ACC112 (cell line): ENCODE measurements at regions not wholly inside any gene's neighbourhood (a gene's known extent, or its start where the extent isn't known, plus 50 kb on each side); places are given as distances from the start of the nearest gene placed in this dataset.

Experiments
- H2AFZ ChIP-seq: fragments of 200-600 bp; sonication (generic); one replicate; pipeline ENCODE4 v1.6.0; 2017; ENCODE audit warnings: antibody characterized with exemption, low read length; ENCODE audit not compliant: unreplicated experiment
- H3K27ac ChIP-seq: fragments of 200-600 bp; sonication (generic); 2 replicates; pipeline ENCODE4 v1.5.1; 2014; ENCODE audit warnings: low read depth, mild to moderate bottlenecking, antibody characterized with exemption, low read length, moderate library complexity
- H3K27me3 ChIP-seq: fragments of 200-600 bp; sonication (generic); 2 replicates; pipeline ENCODE4 v1.6.1; 2014; ENCODE audit warnings: mild to moderate bottlenecking, antibody characterized with exemption, low read length, moderate library complexity, mixed read lengths; ENCODE audit not compliant: insufficient read depth
- H3K36me3 ChIP-seq: fragments of 200-600 bp; sonication (generic); 2 replicates; pipeline ENCODE4 v1.6.1; 2016; ENCODE audit warnings: mild to moderate bottlenecking, antibody characterized with exemption, low read length, moderate library complexity, mixed read lengths; ENCODE audit not compliant: insufficient read depth
- H3K4me1 ChIP-seq: fragments of 200-600 bp; sonication (generic); one replicate; pipeline ENCODE4 v1.6.1; 2016; ENCODE audit warnings: low read length, mixed read lengths; ENCODE audit not compliant: insufficient read depth, unreplicated experiment, control insufficient read depth
- H3K4me3 ChIP-seq: fragments of 200-600 bp; sonication (generic); 2 replicates; pipeline ENCODE4 v1.5.1; 2014; ENCODE audit warnings: mild to moderate bottlenecking, low read depth, low read length
- H3K79me2 ChIP-seq: fragments of 200-600 bp; sonication (generic); one replicate; pipeline ENCODE4 v1.6.0; 2016; ENCODE audit warnings: low read length; ENCODE audit not compliant: control insufficient read depth, unreplicated experiment, insufficient read depth

GRCh38 chr13:107358866-107359265 lies 790.9 kb upstream of the ARGLU1 start:
- H3K27me3 ChIP-seq: no peaks in the 10 kb centered on the region
- H3K79me2 ChIP-seq: no peaks in the 10 kb centered on the region
- H3K27ac ChIP-seq: no peak overlapping the region
- H3K36me3 ChIP-seq: no peaks in the 10 kb centered on the region
- H3K4me1 ChIP-seq: no peaks in the 10 kb centered on the region
- H3K4me3 ChIP-seq: no peak overlapping the region
- H2AFZ ChIP-seq: no peak overlapping the region

DNA sequence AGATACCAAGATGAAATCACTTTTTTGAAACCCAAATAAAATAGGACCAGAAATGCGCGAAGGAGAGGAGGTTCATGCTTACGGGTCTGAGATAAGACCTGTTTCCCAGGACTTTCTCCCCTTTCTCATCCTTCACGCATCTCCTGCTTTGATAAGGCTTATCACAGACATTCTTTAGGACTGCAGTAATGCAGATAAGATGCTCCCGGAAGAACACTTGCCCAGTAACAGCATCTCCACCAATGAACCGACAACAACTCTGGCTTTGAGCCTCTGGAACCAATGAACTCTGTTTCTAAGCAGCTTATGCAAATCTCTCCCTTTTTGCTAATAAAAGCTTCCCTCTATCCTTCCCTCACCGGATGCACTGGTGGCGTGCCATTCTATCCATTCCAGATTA lies 783.4 kb upstream of the ARGLU1 start:
- H3K79me2 ChIP-seq: no peaks in the 10 kb centered on the region
- peak overlapping the region; percentile 36 for H2AFZ ChIP-seq
- H3K4me3 ChIP-seq: no peak overlapping the region
- H3K36me3 ChIP-seq: no peaks in the 10 kb centered on the region
- no peak overlapping the region for H3K27ac ChIP-seq
- peaks cover 11% of the 10 kb centered on the region for H3K4me1 ChIP-seq
- no peaks in the 10 kb centered on the region for H3K27me3 ChIP-seq

DNA sequence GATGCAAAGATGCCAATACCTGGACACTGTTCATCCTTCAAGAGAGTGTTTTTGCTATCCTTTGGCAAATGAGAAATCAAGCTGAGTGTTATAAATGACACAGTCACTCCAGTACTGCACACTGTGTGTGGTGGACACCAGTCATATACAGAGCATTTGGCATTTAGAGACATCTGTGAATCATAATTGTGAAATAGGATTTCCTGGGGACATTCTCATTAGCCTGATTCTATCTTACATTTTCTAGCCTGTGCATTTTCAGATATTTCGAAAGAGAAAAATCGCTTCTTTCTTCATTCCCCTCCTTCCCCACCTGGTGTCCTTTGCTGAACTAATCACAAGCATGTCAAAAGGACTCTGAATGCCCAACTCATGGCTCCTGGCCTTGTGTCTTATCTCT lies 781.0 kb upstream of the ARGLU1 start:
- H3K36me3 ChIP-seq: no peaks in the 10 kb centered on the region
- H2AFZ ChIP-seq: no peak overlapping the region
- peak overlapping the region; percentile 67 for H3K27ac ChIP-seq
- H3K27me3 ChIP-seq: no peaks in the 10 kb centered on the region
- no peaks in the 10 kb centered on the region for H3K79me2 ChIP-seq
- H3K4me1 ChIP-seq: peaks cover 11% of the 10 kb centered on the region
- H3K4me3 ChIP-seq: no peak overlapping the region

DNA sequence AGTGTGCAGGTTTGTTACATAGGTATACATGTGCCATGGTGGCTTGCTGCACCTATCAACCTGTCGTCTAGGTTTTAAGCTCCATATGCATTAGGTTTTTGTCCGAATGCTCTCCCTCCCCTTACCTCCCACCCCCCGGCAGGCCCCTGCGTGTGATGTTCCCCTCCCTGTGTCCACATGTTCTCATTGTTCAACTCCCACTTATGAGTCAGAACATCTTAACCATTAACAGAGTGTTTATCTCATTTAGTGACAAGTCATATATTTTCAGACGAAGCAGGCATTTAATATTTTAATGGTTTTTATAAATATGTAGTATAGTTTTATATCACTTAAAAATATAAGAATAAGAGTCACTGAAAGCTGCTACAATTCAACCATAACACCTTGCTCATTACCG lies 780.5 kb upstream of the ARGLU1 start:
- Histone ChIP-seq H3K79me2 (no peaks in the 10 kb centered on the region), H3K4me3 (no peak overlapping the region), H3K27ac (peak overlapping the region; percentile 67), H3K4me1 (peaks cover 11% of the 10 kb centered on the region), H3K36me3 (no peaks in the 10 kb centered on the region), H2AFZ (no peak overlapping the region), H3K27me3 (no peaks in the 10 kb centered on the region)

GRCh38 chr13:107347641-107348369 lies 779.9 kb upstream of the ARGLU1 start:
- H2AFZ ChIP-seq: no peak overlapping the region

GRCh38 chr13:107342747-107343146 lies 774.8 kb upstream of the ARGLU1 start:
- no peak overlapping the region for H3K4me3 ChIP-seq
- H3K4me1 ChIP-seq: peaks cover 4% of the 10 kb centered on the region
- H2AFZ ChIP-seq: no peak overlapping the region
- no peaks in the 10 kb centered on the region for H3K36me3 ChIP-seq
- H3K27me3 ChIP-seq: no peaks in the 10 kb centered on the region
- H3K79me2 ChIP-seq: peaks cover 2% of the 10 kb centered on the region
- H3K27ac ChIP-seq: no peak overlapping the region

More at GRCh38 chr13:107347641-107348369, 779.9 kb upstream of the ARGLU1 start:
- Histone ChIP-seq H3K27ac (0 out of 2 replicates have a peak overlapping the region, but pooled peaks have one; percentile 4), H3K36me3 (no peaks in the 10 kb centered on the region), H3K27me3 (no peaks in the 10 kb centered on the region), H3K4me1 (peaks cover 11% of the 10 kb centered on the region), H3K79me2 (no peaks in the 10 kb centered on the region), H3K4me3 (no peak overlapping the region)

DNA sequence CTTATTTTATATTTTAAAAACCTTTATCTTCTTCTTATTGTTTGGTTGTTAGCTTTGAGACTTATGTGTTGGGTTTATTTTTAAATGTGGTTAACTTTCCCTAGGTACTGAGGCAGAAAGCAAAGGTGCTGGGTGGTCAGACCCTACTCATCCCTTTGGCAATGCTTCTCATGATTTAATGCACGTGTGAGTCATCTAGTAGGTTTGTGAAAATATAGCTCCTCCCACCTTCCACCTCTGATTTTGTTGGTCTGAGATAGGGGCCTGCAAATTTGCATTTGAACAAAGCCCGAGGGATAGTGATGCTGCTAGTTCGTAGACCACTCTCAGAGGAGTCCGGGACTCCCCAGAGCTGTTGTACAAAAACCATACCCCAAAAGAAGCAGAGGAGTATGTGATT lies 771.3 kb upstream of the ARGLU1 start:
- H3K79me2 ChIP-seq: peaks cover 2% of the 10 kb centered on the region
- no peak overlapping the region for H3K4me3 ChIP-seq
- H3K4me1 ChIP-seq: peaks cover 4% of the 10 kb centered on the region
- H2AFZ ChIP-seq: no peak overlapping the region
- no peaks in the 10 kb centered on the region for H3K36me3 ChIP-seq
- H3K27ac ChIP-seq: no peak overlapping the region
- no peaks in the 10 kb centered on the region for H3K27me3 ChIP-seq

- no peak overlapping the region for H3K27ac ChIP-seq
- no peaks in the 10 kb centered on the region for H3K79me2 ChIP-seq
- no peak overlapping the region for H2AFZ ChIP-seq
- H3K36me3 ChIP-seq: no peaks in the 10 kb centered on the region
- peaks cover 3% of the 10 kb centered on the region for H3K4me1 ChIP-seq
- no peaks in the 10 kb centered on the region for H3K27me3 ChIP-seq
- no peak overlapping the region for H3K4me3 ChIP-seq
These were observed 764.3 kb upstream of the ARGLU1 start for GRCh38 chr13:107332188-107332587.

DNA sequence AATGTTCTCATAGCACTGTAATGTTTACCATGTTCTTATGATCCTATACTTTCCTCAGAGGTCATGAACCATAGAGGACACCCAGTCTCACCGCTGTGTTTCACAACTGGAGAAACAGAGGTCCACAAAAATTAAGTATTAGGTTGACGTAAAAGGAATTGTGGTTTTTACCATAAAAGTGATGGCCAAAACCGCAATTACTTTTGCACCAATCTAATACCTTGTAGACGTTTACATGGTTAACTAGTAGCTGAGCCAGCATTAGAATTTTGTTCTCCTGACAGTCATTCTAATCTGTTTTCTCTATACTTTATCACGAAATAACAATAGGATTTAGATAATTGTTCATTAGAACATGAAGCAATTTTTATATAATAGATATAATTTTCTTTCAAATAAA lies 763.4 kb upstream of the ARGLU1 start:
- H2AFZ ChIP-seq: no peak overlapping the region
- no peaks in the 10 kb centered on the region for H3K79me2 ChIP-seq
- no peaks in the 10 kb centered on the region for H3K36me3 ChIP-seq
- H3K4me1 ChIP-seq: peaks cover 3% of the 10 kb centered on the region
- no peak overlapping the region for H3K27ac ChIP-seq
- H3K27me3 ChIP-seq: no peaks in the 10 kb centered on the region
- no peak overlapping the region for H3K4me3 ChIP-seq

DNA sequence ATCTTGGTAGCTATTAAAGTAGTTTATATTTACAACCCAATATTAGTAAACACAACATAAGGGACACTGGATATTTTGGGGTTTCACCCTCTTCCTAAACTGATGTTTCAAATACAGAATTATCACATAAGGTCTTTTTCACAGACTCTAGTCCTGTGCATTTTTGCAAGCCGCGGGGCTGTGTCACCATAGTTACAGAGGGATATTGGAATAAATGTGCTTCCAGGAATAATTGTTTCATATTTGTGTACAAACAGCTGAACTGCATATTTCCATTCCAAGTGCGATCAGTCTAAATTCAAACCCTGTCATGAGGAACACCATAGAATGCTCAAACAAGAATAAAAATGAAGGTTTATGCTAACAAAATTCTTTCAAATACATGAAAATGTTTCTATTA lies 762.5 kb upstream of the ARGLU1 start:
- no peaks in the 10 kb centered on the region for H3K36me3 ChIP-seq
- H3K27ac ChIP-seq: no peak overlapping the region
- no peaks in the 10 kb centered on the region for H3K27me3 ChIP-seq
- no peaks in the 10 kb centered on the region for H3K79me2 ChIP-seq
- H3K4me3 ChIP-seq: no peak overlapping the region
- H2AFZ ChIP-seq: no peak overlapping the region
- peaks cover 3% of the 10 kb centered on the region for H3K4me1 ChIP-seq

GRCh38 chr13:107329991-107330390 lies 762.1 kb upstream of the ARGLU1 start:
- H3K4me3 ChIP-seq: no peak overlapping the region
- H3K27me3 ChIP-seq: no peaks in the 10 kb centered on the region
- H3K79me2 ChIP-seq: no peaks in the 10 kb centered on the region
- no peak overlapping the region for H3K27ac ChIP-seq
- H2AFZ ChIP-seq: no peak overlapping the region
- no peaks in the 10 kb centered on the region for H3K36me3 ChIP-seq
- peaks cover 3% of the 10 kb centered on the region for H3K4me1 ChIP-seq
